Endodermal cell (in vitro differentiated cells): ENCODE measurements at regions not wholly inside any gene's neighbourhood (a gene's known extent, or its start where the extent isn't known, plus 50 kb on each side); places are given as distances from the start of the nearest gene placed in this dataset.

Source experiments
- DNase-seq: peaks from one replicate; pipeline ENCODE4 v3.0.0-alpha.2; 2017
- H3K27ac ChIP-seq: 2 replicates; pipeline ENCODE4 v1.5.1; 2013; ENCODE audit warnings: mild to moderate bottlenecking, low read depth, low read length, moderate library complexity
- H3K27me3 ChIP-seq: 2 replicates; pipeline ENCODE4 v1.6.1; 2013; ENCODE audit warnings: mild to moderate bottlenecking, low read length, moderate library complexity; ENCODE audit not compliant: insufficient read depth, control insufficient read depth, poor library complexity, severe bottlenecking
- H3K36me3 ChIP-seq: 2 replicates; pipeline ENCODE4 v1.7.0; 2013; ENCODE audit warnings: mild to moderate bottlenecking, low read length, moderate library complexity; ENCODE audit not compliant: control insufficient read depth, insufficient read depth
- H3K4me1 ChIP-seq: one replicate; pipeline ENCODE4 v1.7.0; 2013; ENCODE audit warnings: low read length; ENCODE audit not compliant: control insufficient read depth, insufficient read depth
- H3K4me3 ChIP-seq: 2 replicates; pipeline ENCODE4 v1.5.1; 2013; ENCODE audit warnings: mild to moderate bottlenecking, low read length, moderate library complexity
- H3K9ac ChIP-seq: 2 replicates; pipeline ENCODE4 v1.6.1; 2013; ENCODE audit warnings: mild to moderate bottlenecking, low read length, moderate library complexity; ENCODE audit not compliant: poor library complexity, severe bottlenecking; ENCODE audit errors: extremely low read depth
- H3K9me3 ChIP-seq: 2 replicates; pipeline ENCODE4 v1.6.1; 2013; ENCODE audit warnings: mild to moderate bottlenecking, low read length, moderate library complexity; ENCODE audit not compliant: control insufficient read depth
- H3K27ac Mint-ChIP-seq: 2 replicates; pipeline ENCODE4 v1.8.0; 2020; ENCODE audit warnings: mixed read lengths
- H3K27me3 Mint-ChIP-seq: 2 replicates; pipeline ENCODE4 v1.8.0; 2021; ENCODE audit warnings: mild to moderate bottlenecking, mixed read lengths; ENCODE audit not compliant: insufficient read depth
- H3K36me3 Mint-ChIP-seq: 2 replicates; pipeline ENCODE4 v1.8.0; 2020; ENCODE audit warnings: low read depth, mixed read lengths
- H3K4me1 Mint-ChIP-seq: 2 replicates; pipeline ENCODE4 v1.8.0; 2020; ENCODE audit warnings: mixed read lengths
- H3K4me3 Mint-ChIP-seq: 2 replicates; pipeline ENCODE4 v1.8.0; 2020; ENCODE audit warnings: mild to moderate bottlenecking, moderate library complexity, mixed read lengths
- H3K9me3 Mint-ChIP-seq: 2 replicates; pipeline ENCODE4 v1.8.0; 2020; ENCODE audit warnings: mild to moderate bottlenecking, mixed read lengths
- WGBS, 2 experiments: methylation state at CpG; one replicate each; pipeline versions ENCODE4 v1.1.5 to v1.1.7; 2013; ENCODE audit warnings: missing lambda C conversion rate in 2 of 2, mixed read lengths in 1 of 2; ENCODE audit not compliant: insufficient coverage in 1 of 2, insufficient read length in 1 of 2; 5-methylcytosine and 5-hydroxymethylcytosine counted together
- TF ChIP-seq, protein P1 (sequence below): fragments of 200-600 bp; sonication (generic); conservative IDR thresholded peaks from 2 replicates; pipeline ENCODE4 v1.5.0; 2021; ENCODE audit warnings: antibody characterized with exemption, mild to moderate bottlenecking

DNA sequence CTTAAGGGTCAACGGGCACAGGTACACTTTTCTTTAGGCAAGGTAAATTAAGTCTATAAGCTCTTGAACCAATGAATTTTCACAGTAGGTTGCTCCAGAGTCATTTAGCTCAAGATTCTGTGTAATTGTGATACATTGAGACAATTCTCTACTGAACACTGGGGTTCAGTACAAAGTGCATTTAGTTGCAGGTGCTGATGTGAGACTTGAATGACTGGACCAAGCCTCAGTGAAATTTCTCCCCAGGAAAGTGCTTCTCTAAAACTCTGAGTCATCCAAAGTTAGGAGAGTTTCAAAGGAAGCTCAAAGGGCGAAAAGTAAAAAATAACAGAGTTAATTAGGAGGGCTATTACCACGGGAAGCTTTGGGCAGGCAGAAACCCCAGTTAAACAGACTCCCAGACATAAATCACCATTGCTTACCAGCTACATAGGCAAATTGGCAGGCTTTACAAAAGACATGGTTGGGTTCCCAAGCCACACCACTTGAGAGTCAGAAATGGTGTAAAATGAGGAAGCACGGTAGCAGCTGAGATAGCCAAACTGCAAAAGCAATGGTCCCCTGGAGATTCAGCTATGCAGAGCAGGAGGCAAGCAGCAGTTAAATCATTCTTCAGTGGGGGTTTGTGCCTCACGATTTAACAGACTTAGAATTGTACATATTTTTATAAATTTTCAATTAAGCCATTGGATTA is 202.6 kb downstream of the PCDH19 start:
- Mint-ChIP-seq H3K27me3 (no peaks in the 10 kb centered on the region), H3K27ac (no peak overlapping the region), H3K4me1 (no peaks in the 10 kb centered on the region), H3K36me3 (no peaks in the 10 kb centered on the region), H3K9me3 (no peaks in the 10 kb centered on the region), H3K4me3 (no peak overlapping the region)
- Histone ChIP-seq H3K27me3 (no peaks in the 10 kb centered on the region), H3K4me3 (no peak overlapping the region), H3K27ac (no peak overlapping the region), H3K4me1 (no peaks in the 10 kb centered on the region), H3K36me3 (no peaks in the 10 kb centered on the region), H3K9me3 (no peaks in the 10 kb centered on the region), H3K9ac (no peak overlapping the region)
- peak; percentile 38 for DNase-seq
- 79 to 100% methylated on average over 1 to 3 of the region's 5 CpGs for WGBS, 2 experiments
- TF ChIP-seq, protein P1, sequence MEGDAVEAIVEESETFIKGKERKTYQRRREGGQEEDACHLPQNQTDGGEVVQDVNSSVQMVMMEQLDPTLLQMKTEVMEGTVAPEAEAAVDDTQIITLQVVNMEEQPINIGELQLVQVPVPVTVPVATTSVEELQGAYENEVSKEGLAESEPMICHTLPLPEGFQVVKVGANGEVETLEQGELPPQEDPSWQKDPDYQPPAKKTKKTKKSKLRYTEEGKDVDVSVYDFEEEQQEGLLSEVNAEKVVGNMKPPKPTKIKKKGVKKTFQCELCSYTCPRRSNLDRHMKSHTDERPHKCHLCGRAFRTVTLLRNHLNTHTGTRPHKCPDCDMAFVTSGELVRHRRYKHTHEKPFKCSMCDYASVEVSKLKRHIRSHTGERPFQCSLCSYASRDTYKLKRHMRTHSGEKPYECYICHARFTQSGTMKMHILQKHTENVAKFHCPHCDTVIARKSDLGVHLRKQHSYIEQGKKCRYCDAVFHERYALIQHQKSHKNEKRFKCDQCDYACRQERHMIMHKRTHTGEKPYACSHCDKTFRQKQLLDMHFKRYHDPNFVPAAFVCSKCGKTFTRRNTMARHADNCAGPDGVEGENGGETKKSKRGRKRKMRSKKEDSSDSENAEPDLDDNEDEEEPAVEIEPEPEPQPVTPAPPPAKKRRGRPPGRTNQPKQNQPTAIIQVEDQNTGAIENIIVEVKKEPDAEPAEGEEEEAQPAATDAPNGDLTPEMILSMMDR, result no peak

GRCh38 chrX:100204534-100204933 is 205.5 kb downstream of the PCDH19 start:
- Histone ChIP-seq H3K27me3 (no peaks in the 10 kb centered on the region), H3K9ac (no peak overlapping the region), H3K4me3 (no peak overlapping the region), H3K9me3 (no peaks in the 10 kb centered on the region), H3K27ac (no peak overlapping the region), H3K4me1 (no peaks in the 10 kb centered on the region), H3K36me3 (no peaks in the 10 kb centered on the region)
- DNase-seq, result no peak
- Mint-ChIP-seq H3K27ac (no peak overlapping the region), H3K27me3 (no peaks in the 10 kb centered on the region), H3K9me3 (no peaks in the 10 kb centered on the region), H3K4me3 (no peak overlapping the region), H3K4me1 (no peaks in the 10 kb centered on the region), H3K36me3 (no peaks in the 10 kb centered on the region)
- TF ChIP-seq, protein P1, result no peak
- WGBS, 2 experiments, result 88 to 100% methylated on average over 1 of the region's 1 CpG

- Histone ChIP-seq H3K4me1 (no peaks in the 10 kb centered on the region), H3K27ac (no peak overlapping the region), H3K36me3 (no peaks in the 10 kb centered on the region), H3K9me3 (no peaks in the 10 kb centered on the region), H3K9ac (no peak overlapping the region), H3K4me3 (no peak overlapping the region), H3K27me3 (no peaks in the 10 kb centered on the region)
- no peaks in the 10 kb centered on the region for H3K9me3 Mint-ChIP-seq
- no peaks in the 10 kb centered on the region for H3K4me1 Mint-ChIP-seq
- WGBS, 2 experiments, result 80% methylated on average over 1 of the region's 2 CpGs; no CpG with 5 or more reads in 1 of the 2 experiments
- DNase-seq, result no peak
- no peaks in the 10 kb centered on the region for H3K36me3 Mint-ChIP-seq
- H3K4me3 Mint-ChIP-seq, result no peak overlapping the region
- TF ChIP-seq, protein P1, result no peak
- no peak overlapping the region for H3K27ac Mint-ChIP-seq
- no peaks in the 10 kb centered on the region for H3K27me3 Mint-ChIP-seq
Observed at GRCh38 chrX:100194082-100194775, 215.8 kb downstream of the PCDH19 start.
